Pancreas (tissue), 10 donors: ENCODE measurements at regions not wholly inside any gene's neighbourhood (a gene's known extent, or its start where the extent isn't known, plus 50 kb on each side); places are given as distances from the start of the nearest gene placed in this dataset.
A peak's percentile ranks its signal among the peaks of the same experiment; 100 is the strongest.

Source experiments
- ATAC-seq, 4 donors: fragments of 200-7000 bp; cut with Tn5 transposase; one replicate each; pipeline versions ENCODE4 v1.8.0 to v1.9.1; 2020; ENCODE audit warnings: mild to moderate bottlenecking in 4 of 4, moderate library complexity in 4 of 4
- DNase-seq, 6 donors: peaks; one replicate each; pipeline ENCODE4 v3.0.0-alpha.2; 2020
- FAIRE-seq: peaks from 2 replicates; lab custom pipeline; 2012; peaks lifted over from hg19 to GRCh38; lab: Jason Lieb, UNC
- H3K27ac ChIP-seq, 4 donors: fragments of 200-600 bp; sonication (generic); 1 replicate in 3 of 4; 2 replicates in 1 of 4; pipeline versions ENCODE4 v1.5.0 to v1.8.0; 2020
- H3K27me3 ChIP-seq, 4 donors: fragments of 200-600 bp; one replicate each; pipeline ENCODE4 v1.8.0; 2021
- H3K36me3 ChIP-seq, 3 donors: fragments of 200-600 bp; sonication (generic) in 1 of 3; one replicate each; pipeline versions ENCODE4 v1.5.0 to v1.8.0; 2020 to 2021
- H3K4me1 ChIP-seq, 3 donors: fragments of 200-600 bp; one replicate each; pipeline ENCODE4 v1.8.0; 2021
- H3K4me3 ChIP-seq, 4 donors: fragments of 200-600 bp; sonication (generic) in 2 of 4; one replicate each; pipeline versions ENCODE4 v1.5.0 to v1.8.0; 2020 to 2021
- H3K9me3 ChIP-seq, 4 donors: fragments of 200-600 bp; one replicate each; pipeline ENCODE4 v1.8.0; 2021
- WGBS, 2 donors: extraction: QIAGEN DNeasy Blood & Tissue Kit; methylation state at CpG; one replicate each; pipeline ENCODE4 v1.1.7; 2013; 5-methylcytosine and 5-hydroxymethylcytosine counted together
- intact Hi-C, 3 donors: fragments of 100-400 bp; cut with DNase I; formaldehyde crosslinking; loops; one replicate each; pipeline versions ENCODE4 v1.11.1 to v1.14.2; 2022
- TF ChIP-seq, protein P1 (sequence below), 4 donors: fragments of 200-600 bp; sonication (generic) in 3 of 4; IDR thresholded peaks; one replicate each; pipeline versions ENCODE4 v1.5.0 to v1.8.0; 2021; ENCODE audit warnings: antibody characterized with exemption in 4 of 4
- donor health status: healthy with polysubstance abuse.
- donor health status: DM: no; HTN: no; CAD: no; lungs with moderate emphysema.
- donor health status: DM: no; HTN: no; CAD: no.
- donor health status: control.
- donor health status: control.
- donor health status: Bipolar disorder and iron deficiency.
- donor health status: DM: yes; HTN: yes; CAD: no.
- donor health status: DM: no; HTN: no; CAD: no.
- donor health status: DM: no; HTN: no; CAD: no.
- donor health status: DM: yes; HTN: yes; CAD: no.

DNA sequence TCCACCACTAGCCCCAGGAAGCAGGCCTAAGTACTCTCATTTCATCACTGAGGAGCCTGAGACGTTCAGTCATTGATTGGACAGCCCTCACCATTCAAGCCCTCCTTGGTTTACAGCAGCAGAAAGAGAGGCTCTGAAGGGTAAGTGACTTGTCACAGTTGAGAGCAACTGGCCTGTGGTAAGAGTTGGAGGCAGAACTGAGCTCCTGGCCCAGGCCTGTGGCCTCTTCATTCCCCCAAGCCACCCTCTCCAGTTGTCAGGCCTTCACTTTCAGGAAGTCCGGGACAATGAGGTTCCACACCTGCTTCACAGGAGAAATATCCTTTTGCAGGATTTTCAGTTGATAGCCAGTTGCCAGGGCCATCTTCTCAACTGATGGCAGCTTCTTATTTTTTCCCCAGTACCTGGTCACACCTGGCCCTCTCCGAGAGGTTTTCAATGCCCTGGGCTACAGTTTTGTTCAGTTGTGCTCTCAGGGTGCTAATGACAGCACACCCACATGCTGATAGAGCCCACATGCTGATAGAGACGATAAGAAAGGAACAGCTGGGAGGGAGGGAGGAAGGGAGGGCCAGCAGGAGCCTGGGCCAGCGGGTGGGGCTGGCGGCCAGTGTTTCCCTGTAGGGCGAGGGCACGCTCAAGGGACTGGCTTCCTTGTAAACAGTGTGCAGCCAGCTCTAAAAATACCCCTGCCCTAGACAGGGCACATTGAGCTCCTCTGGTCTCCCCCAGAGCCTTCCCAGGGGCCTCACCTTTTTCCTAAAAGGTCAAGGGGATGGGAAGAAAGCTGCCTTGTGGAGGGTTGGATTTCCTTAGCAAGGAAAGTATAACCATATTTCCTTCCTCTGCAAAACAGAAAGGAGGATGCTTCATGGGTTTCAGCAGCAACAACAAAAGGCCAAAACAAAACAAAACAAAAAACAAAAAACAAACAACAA is 112.7 kb upstream of the JUN start:
- WGBS, 2 donors: 20 to 26% methylated on average over 8 of the region's 8 CpGs
- no peak overlapping the region for H3K4me3 ChIP-seq
- peak overlapping the region in 2 of 4 donors; percentile 64 for H3K27ac ChIP-seq
- FAIRE-seq (no peak), ATAC-seq (peak; percentile 55 to 79 (median 77)), DNase-seq (peak in 5 of 6 donors; percentile 55 to 82 (median 76))
- no peaks in the 10 kb centered on the region for H3K36me3 ChIP-seq
- no peaks in the 10 kb centered on the region for H3K27me3 ChIP-seq
- intact Hi-C loops: loop anchor here in 2 of 3 donors (10.0 kb wide), 2 partner anchors 112 to 168 kb away; partner anchors contain the start of gene JUN (in 1 of the 2)
- no peaks in the 10 kb centered on the region for H3K9me3 ChIP-seq
- TF ChIP-seq, protein P1, sequence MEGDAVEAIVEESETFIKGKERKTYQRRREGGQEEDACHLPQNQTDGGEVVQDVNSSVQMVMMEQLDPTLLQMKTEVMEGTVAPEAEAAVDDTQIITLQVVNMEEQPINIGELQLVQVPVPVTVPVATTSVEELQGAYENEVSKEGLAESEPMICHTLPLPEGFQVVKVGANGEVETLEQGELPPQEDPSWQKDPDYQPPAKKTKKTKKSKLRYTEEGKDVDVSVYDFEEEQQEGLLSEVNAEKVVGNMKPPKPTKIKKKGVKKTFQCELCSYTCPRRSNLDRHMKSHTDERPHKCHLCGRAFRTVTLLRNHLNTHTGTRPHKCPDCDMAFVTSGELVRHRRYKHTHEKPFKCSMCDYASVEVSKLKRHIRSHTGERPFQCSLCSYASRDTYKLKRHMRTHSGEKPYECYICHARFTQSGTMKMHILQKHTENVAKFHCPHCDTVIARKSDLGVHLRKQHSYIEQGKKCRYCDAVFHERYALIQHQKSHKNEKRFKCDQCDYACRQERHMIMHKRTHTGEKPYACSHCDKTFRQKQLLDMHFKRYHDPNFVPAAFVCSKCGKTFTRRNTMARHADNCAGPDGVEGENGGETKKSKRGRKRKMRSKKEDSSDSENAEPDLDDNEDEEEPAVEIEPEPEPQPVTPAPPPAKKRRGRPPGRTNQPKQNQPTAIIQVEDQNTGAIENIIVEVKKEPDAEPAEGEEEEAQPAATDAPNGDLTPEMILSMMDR (IDR thresholded peaks at IDR 0.05): no peak
- H3K4me1 ChIP-seq: peaks cover 12 to 76% (median 58%) of the 10 kb centered on the region in 3 donors

DNA sequence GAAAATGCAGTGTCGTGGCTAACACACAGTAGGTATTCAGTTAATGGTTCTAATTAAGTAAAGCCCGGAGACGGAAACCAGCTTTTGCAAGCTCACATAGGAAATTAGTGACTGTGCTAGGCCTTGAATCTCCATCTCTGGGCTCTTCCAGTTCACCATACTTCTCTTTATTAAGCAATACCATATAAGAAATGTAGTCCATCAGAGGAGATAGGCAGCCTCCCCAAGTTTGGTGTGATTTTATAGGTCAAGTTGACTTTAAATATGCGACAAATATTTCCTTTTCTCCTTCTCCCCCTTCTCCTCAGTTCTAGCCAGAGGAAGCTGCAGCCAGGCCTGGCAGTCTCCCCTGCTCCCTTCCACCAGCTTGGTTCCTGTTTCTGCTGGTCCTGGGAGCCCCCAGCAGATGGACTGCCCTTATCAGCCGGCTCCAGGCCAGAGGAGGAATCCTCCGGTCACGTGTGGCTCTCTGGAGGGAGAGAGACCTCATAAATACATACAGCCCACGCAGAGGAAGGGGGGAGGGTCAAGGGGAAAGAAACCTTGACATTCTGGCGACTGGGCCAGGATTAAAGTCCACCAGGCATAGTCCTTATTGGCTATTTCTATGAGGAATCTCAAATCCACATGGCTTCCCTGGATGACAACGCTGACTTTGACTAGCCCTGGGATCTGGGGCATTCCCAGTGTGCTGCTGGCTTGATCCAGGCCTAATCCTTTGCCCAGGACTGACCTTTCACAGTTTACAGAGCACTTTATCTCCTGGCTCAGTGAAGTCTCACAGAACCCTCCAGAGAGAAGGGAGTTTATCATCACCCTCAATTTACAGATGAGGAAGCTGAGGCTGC is 115.1 kb upstream of the JUN start:
- no peaks in the 10 kb centered on the region for H3K9me3 ChIP-seq
- no peak overlapping the region for H3K4me3 ChIP-seq
- TF ChIP-seq, protein P1 (IDR thresholded peaks at IDR 0.05): no peak
- H3K27ac ChIP-seq: peak overlapping the region in 3 of 4 donors; percentile 3 to 64 (median 51)
- ATAC-seq: peak in 2 of 4 donors; percentile 1 to 6
- FAIRE-seq: no peak
- H3K36me3 ChIP-seq: no peaks in the 10 kb centered on the region
- intact Hi-C loops: loop anchor here in 2 of 3 donors (10.0 kb wide), 2 partner anchors 114 to 166 kb away; partner anchors contain the start of gene JUN (in 1 of the 2)
- no peaks in the 10 kb centered on the region for H3K27me3 ChIP-seq
- H3K4me1 ChIP-seq: peaks cover 12 to 78% (median 70%) of the 10 kb centered on the region in 3 donors
- WGBS, 2 donors: 27 to 29% methylated on average over 10 of the region's 10 CpGs
- DNase-seq: peak in 3 of 6 donors; percentile 39 to 75 (median 40)

DNA sequence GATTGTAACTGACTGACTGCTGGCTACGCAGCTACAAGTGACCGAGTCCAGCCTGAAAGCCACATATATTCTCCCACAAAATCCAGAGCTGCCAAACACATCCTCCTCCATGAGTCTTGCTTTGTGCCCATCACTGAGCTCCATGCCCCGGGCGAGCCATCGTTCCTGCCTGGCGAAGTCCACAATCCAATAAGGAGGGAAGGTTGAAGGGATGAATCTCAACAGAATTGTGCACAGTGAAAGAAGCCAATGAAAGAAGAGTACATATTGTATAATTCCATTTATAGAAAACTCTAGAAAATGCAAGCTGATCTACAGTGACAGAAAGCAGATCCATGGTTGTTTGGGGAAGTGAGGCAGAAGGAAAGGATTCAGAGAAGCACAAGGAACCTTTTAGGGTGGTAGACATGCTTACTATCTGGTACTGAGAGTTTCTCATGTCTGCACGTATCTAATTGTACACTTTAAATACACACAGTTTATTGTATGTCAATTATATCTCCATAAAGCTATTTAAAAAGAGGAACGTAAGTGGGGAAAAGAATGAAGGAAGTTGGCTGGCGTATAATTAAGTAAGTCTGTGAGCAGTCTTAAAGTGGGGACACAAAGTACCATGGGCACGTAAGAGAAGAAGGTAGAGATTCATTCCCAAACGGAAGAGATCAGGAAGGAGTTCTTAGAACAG is 115.9 kb upstream of the JUN start:
- Histone ChIP-seq H3K27me3 (no peaks in the 10 kb centered on the region), H3K4me1 (peaks cover 12 to 74% (median 73%) of the 10 kb centered on the region in 3 donors), H3K4me3 (no peak overlapping the region), H3K9me3 (no peaks in the 10 kb centered on the region), H3K36me3 (no peaks in the 10 kb centered on the region), H3K27ac (peak overlapping the region in 2 of 4 donors; percentile 51 to 64)
- WGBS, 2 donors: 86 to 92% methylated on average over 11 of the region's 11 CpGs
- no peak for DNase-seq
- no peak for FAIRE-seq
- intact Hi-C loops: loop anchor here in 2 of 3 donors (10.0 kb wide), 2 partner anchors 115 to 165 kb away; partner anchors contain the start of gene JUN (in 1 of the 2)
- TF ChIP-seq, protein P1 (IDR thresholded peaks at IDR 0.05): no peak
- no peak for ATAC-seq

DNA sequence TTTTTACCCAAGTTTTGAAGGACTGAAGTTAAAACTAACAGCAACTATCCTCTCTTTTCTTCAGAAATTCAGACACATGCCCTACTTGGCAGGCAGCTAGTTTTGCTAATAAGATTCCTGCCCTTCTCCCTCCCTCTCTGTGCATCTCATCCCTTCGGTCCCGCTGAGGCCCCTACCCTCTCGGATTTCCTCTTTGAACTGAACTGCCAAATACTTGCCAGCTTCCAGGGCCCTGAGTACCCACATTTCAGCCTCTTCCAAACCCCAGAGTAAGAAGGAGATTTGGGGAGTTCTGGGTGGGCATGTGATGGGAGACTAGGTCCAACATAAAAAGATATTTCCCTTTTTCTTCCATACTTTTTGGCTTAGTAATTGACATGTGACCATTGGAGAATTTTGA is 116.5 kb upstream of the JUN start:
- TF ChIP-seq, protein P1 (IDR thresholded peaks at IDR 0.05): no peak
- Histone ChIP-seq H3K4me3 (no peak overlapping the region), H3K4me1 (peaks cover 7 to 68% (median 66%) of the 10 kb centered on the region in 3 donors), H3K27ac (peak overlapping the region in 1 of 4 donors; percentile 21), H3K36me3 (no peaks in the 10 kb centered on the region), H3K9me3 (no peaks in the 10 kb centered on the region), H3K27me3 (no peaks in the 10 kb centered on the region)
- DNase-seq (no peak), ATAC-seq (no peak), FAIRE-seq (no peak)
- 79 to 90% methylated on average over 3 of the region's 3 CpGs for WGBS, 2 donors
- intact Hi-C loops: no loop called here
